Ascending aorta (tissue), 2 donors: ENCODE measurements at regions not wholly inside any gene's neighbourhood (a gene's known extent, or its start where the extent isn't known, plus 50 kb on each side); places are given as distances from the start of the nearest gene placed in this dataset.

Experiments used
- DNase-seq, 2 donors: peaks; one replicate each; pipeline ENCODE4 v3.0.0-alpha.2; 2019; ENCODE audit warnings: low spot score in 2 of 2
- H3K27ac ChIP-seq, 2 donors: fragments of 200-600 bp; sonication (generic); one replicate each; pipeline ENCODE4 v1.5.1; 2016 to 2017; ENCODE audit warnings: mild to moderate bottlenecking in 1 of 2
- H3K27me3 ChIP-seq: fragments of 200-600 bp; sonication (generic); one replicate; pipeline ENCODE4 v1.5.1; 2017
- H3K36me3 ChIP-seq, 2 donors: fragments of 200-600 bp; sonication (generic); one replicate each; pipeline ENCODE4 v1.5.1; 2016
- H3K4me1 ChIP-seq, 2 donors: fragments of 200-600 bp; sonication (generic); one replicate each; pipeline ENCODE4 v1.5.1; 2016 to 2017; ENCODE audit warnings: mild to moderate bottlenecking in 1 of 2
- H3K4me3 ChIP-seq, 2 donors: fragments of 200-600 bp; sonication (generic); one replicate each; pipeline ENCODE4 v1.5.1; 2016 to 2017; ENCODE audit warnings: mild to moderate bottlenecking in 1 of 2
- H3K9me3 ChIP-seq, 2 donors: fragments of 200-600 bp; sonication (generic); one replicate each; pipeline ENCODE4 v1.5.1; 2016
- intact Hi-C: fragments of 100-400 bp; cut with DNase I; formaldehyde crosslinking; loops from one replicate; pipeline ENCODE4 v1.15.1; 2023
- TF ChIP-seq, protein P1 (sequence below), 3 experiments: fragments of 200-600 bp in 2 of 3; fragments of 450-650 bp in 1 of 3; sonication (generic) in 2 of 3; IDR thresholded peaks; one replicate each; pipeline ENCODE4 v1.5.1; 2016 to 2019; ENCODE audit warnings: antibody characterized with exemption in 3 of 3, mild to moderate bottlenecking in 1 of 3, moderate library complexity in 1 of 3

DNA sequence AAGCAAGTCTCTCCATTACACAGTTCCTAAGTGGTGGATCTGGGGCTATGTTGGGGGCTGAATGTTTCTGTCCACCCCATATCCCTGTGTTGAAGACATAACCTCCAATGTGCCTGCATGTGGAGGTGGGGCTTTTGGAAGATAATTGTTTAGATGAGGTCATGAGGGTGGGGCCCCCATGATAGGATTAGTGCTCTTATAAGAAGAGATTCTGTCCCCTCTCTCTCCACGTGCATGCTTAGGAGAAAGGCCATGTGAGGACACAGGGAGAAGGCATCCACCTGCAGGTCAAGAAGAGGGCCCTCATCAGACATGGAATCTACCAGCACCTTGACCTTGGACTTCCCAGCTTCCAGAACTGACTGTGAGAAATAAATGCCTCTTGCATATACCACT, 231.0 kb upstream of the CHRNA7 start:
- intact Hi-C loops = no loop called here
- H3K27ac ChIP-seq = no peak overlapping the region

DNA sequence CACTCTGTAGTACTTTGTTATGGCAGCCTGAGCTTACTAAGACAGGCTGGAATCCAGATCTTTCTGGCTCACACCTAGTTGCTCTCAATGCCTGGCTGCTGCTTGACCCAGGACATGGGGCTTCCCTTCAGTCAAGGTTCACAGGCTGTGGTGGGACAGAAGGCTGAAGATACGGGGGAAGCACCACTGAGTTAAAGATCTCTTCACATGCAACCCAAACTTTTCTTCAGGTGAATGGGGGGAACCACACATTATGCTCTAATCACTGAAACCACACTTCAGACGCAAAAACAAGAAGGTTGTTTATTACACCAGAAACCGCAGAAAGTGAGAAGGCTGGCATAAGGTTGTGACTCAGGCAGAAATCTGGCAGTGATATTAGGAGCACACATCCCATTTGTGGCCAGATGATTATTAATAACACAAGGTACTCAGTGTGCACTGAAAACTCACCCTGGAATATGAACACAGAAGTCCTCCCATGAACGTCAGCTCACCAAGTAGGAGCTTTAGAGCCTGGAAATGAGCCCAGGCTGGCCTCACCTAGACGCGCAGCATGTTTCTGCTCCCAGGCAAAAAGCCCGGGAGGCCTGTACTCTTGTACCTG, 230.5 kb upstream of the CHRNA7 start:
- no peak for DNase-seq
- Histone ChIP-seq H3K9me3 (no peaks in the 10 kb centered on the region), H3K36me3 (no peaks in the 10 kb centered on the region), H3K4me3 (no peak overlapping the region), H3K27me3 (no peaks in the 10 kb centered on the region), H3K27ac (no peak overlapping the region), H3K4me1 (no peaks in the 10 kb centered on the region)
- intact Hi-C loops = no loop called here
- TF ChIP-seq, protein P1, sequence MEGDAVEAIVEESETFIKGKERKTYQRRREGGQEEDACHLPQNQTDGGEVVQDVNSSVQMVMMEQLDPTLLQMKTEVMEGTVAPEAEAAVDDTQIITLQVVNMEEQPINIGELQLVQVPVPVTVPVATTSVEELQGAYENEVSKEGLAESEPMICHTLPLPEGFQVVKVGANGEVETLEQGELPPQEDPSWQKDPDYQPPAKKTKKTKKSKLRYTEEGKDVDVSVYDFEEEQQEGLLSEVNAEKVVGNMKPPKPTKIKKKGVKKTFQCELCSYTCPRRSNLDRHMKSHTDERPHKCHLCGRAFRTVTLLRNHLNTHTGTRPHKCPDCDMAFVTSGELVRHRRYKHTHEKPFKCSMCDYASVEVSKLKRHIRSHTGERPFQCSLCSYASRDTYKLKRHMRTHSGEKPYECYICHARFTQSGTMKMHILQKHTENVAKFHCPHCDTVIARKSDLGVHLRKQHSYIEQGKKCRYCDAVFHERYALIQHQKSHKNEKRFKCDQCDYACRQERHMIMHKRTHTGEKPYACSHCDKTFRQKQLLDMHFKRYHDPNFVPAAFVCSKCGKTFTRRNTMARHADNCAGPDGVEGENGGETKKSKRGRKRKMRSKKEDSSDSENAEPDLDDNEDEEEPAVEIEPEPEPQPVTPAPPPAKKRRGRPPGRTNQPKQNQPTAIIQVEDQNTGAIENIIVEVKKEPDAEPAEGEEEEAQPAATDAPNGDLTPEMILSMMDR (IDR thresholded peaks at IDR 0.05) = no peak

More for the DNA sequence above, 231.0 kb upstream of the CHRNA7 start:
- no peaks in the 10 kb centered on the region for H3K27me3 ChIP-seq
- no peaks in the 10 kb centered on the region for H3K36me3 ChIP-seq
- TF ChIP-seq, protein P1 (IDR thresholded peaks at IDR 0.05) = no peak
- DNase-seq = no peak
- no peak overlapping the region for H3K4me3 ChIP-seq
- H3K4me1 ChIP-seq = no peaks in the 10 kb centered on the region
- no peaks in the 10 kb centered on the region for H3K9me3 ChIP-seq

DNA sequence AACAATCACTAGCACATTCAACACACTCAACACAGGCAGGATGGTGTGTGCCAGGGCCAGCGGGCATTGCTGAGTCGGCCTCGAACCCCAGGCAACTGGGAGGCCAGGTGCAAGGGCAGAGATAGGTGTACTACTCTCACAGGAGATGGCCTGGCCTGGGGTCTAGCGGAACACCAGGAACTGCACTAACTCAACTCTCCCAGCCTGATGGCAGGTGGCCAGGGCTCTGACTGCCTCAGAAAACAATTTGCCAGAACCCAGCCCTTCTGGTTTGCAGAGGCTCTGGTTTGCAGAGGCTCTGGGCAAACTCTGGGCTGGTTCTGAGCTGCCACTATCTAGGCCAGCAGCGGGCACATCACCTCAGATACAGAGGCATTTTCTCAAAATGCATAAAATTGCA, 229.2 kb upstream of the CHRNA7 start:
- TF ChIP-seq, protein P1 (IDR thresholded peaks at IDR 0.05) = no peak
- DNase-seq = no peak
- H3K27me3 ChIP-seq = no peaks in the 10 kb centered on the region
- H3K9me3 ChIP-seq = no peaks in the 10 kb centered on the region
- intact Hi-C loops = no loop called here
- no peaks in the 10 kb centered on the region for H3K4me1 ChIP-seq
- H3K27ac ChIP-seq = no peak overlapping the region
- no peaks in the 10 kb centered on the region for H3K36me3 ChIP-seq
- H3K4me3 ChIP-seq = no peak overlapping the region

DNA sequence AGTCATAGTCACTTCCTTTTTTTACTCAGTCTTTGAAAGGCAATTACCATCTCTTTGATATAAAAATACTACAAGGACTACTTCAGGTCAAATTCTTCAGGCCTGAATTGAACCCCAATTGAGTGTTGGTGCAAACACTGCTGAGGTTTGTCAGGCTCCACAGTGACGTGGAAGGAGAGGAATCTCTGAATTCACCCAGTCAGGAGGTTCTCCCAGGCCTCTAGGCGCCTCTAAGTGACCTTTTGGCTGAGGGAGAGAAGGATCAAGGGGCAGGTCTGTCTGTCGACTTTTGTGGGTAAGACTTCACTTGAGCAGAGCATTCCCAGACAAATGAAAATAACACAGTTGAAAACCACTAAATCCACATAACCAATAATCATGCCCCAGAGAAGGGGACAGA, 227.6 kb upstream of the CHRNA7 start:
- DNase-seq = no peak
- TF ChIP-seq, protein P1 (IDR thresholded peaks at IDR 0.05) = no peak
- H3K27ac ChIP-seq = no peak overlapping the region
- H3K36me3 ChIP-seq = no peaks in the 10 kb centered on the region
- intact Hi-C loops = no loop called here
- H3K27me3 ChIP-seq = no peaks in the 10 kb centered on the region
- no peak overlapping the region for H3K4me3 ChIP-seq
- H3K9me3 ChIP-seq = no peaks in the 10 kb centered on the region
- no peaks in the 10 kb centered on the region for H3K4me1 ChIP-seq

DNA sequence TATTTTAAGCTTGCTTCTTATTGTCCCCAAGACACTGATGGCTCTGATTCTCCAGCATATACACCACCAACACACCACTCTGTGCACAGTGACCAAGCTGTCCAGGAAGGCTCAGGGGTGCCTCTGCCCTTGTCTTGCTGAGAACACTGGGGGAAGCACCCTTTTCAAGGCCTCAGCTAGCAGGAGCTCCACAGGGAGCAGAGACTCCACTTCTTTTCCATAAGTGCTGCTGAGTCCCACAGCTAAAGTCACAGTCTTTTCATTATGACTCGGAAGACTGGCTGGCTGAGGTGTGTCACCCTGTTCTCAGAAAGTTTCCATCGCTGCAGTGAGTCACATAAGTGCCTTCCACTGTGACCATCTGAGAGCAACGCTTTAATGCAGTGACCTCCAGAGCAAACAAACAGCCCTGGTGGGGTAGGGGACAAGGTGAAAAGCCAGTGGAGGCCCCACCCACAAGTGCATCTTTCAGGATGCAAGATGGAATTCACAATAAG, 226.9 kb upstream of the CHRNA7 start:
- Histone ChIP-seq H3K36me3 (no peaks in the 10 kb centered on the region), H3K27ac (no peak overlapping the region), H3K4me1 (no peaks in the 10 kb centered on the region), H3K9me3 (no peaks in the 10 kb centered on the region), H3K4me3 (no peak overlapping the region), H3K27me3 (no peaks in the 10 kb centered on the region)
- DNase-seq = no peak
- TF ChIP-seq, protein P1 (IDR thresholded peaks at IDR 0.05) = no peak
- intact Hi-C loops = no loop called here
